ENCODE measurements at regions not wholly inside any gene's neighbourhood (a gene's known extent, or its start where the extent isn't known, plus 50 kb on each side); places are given as distances from the start of the nearest gene placed in this dataset.

GRCh38 chr22:34160141-34160783, 240.0 kb upstream of the LARGE1 start:
- DNase-seq = no peak

- no peak for DNase-seq
Observed at GRCh38 chr22:34161431-34162123, 241.3 kb upstream of the LARGE1 start.

DNA sequence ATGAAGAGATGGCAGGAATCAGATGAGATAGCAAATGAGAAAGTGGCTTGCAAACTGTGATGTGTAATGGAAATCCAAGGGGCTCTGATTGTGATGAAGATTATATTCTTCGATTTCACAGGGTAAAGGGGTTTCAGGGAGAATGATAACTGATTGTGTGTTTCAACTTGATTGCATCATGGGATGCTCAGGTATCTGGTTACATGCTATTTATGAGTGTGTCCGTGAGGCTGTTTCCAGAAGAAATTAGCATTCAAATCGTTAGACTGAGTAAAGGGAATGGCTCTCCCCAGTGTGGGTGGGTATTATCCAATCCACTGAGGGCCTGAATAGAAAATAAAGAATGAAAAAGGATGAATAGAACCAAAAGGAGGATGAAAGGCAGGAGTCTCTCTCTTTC, 278.7 kb upstream of the LARGE1 start:
- DNase-seq = no peak

DNA sequence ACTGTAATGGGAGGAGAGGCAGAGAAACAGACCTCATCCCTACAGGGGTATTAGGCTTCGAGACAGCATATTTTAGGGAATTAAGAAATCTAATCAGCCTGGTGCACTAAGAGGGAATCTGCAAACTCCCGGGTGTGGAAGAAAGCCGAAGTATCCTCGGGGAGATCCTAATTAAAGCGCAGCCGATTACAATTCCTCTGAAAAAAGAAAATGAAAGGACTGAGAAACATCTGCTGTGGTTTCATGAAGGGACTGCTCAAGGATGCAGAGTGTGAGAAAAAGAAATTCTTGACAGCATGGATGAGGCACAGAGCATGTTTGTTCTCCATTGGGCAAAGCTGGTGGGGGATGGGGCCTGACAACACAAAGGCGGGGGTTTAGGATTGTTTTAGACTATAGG, 290.0 kb upstream of the LARGE1 start:
- no peak for DNase-seq

- no peak for DNase-seq
Observed at GRCh38 chr22:34214372-34214771, 294.1 kb upstream of the LARGE1 start.

DNA sequence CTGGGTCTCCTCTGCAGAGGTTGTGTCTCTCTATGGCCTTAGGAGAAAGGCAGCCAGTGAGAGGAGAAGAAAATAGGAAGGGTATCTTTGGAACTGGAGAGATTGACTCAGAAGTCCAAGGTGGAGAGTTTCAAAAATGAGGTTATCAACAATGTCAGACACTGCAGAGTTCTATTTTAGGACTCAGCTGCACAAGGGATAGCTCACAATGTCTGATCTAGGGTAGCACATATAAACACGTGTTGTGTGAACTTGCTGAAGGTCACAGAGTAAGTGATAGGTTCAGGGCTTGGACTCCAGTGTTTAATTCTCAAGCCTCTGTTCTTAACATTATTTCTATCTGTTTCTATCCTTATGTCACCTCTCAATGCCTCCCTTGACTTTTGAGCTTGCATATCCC, 305.0 kb upstream of the LARGE1 start:
- no peak for DNase-seq

GRCh38 chr22:34236527-34236926, 316.3 kb upstream of the LARGE1 start:
- no peak for DNase-seq

DNA sequence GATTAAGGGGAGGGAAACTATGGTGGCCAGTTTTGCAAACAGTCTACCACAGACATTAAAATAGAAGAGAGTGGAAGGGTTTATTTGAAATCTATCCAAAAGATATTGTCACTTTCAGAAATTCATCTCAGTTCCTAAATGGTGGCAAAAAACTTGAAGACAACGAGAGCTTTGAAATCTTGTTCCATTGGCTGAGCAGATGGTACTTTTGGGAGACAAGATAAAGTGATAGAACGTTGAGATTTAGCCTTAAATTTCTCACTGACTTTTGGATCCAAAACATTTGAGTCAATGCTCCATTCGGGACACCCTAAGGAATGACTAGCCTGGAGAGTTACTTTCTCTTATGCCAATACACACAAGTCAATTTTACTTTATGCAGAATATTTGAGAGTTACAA, 319.1 kb upstream of the LARGE1 start:
- DNase-seq = no peak

DNA sequence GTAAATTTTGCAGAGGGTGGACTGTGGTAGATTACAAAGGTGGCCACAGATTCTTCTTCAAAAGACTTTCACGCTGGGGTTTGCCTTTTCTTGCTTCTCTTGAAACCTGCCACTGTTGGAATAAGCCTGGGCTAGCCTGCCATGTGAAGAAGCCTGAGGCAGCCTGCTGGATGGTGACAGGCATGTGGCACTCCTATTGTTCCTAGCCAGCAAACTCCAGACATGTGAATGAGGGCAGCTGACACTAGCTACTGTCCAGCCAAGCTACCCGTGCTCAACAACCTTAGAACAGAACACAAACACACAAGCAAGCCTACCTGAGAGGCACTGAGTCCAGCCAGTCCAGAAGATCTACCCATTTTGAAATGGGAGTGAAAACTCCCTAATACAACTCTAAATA, 322.7 kb upstream of the LARGE1 start:
- no peak for DNase-seq

DNA sequence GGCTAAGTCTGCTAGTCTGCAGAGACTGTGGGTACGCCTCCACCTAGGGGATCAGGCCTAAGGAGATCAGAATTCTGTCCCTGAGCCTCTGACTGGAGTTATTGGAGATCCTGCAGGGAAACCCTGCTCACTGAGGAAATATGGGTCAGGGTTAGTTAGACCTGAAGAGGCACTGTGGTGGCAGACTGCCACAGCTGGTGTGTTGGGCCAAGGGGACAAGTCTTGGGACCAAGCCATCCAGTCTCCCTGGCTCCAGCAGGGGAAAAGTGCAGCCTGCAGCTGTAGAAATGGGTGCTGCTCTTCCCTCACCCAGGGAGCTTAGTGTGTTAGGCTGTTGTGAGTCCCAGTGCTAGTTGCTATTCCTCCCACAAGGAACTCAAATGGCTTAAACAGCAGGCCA, 334.8 kb upstream of the LARGE1 start:
- DNase-seq = no peak

- DNase-seq = no peak
Observed at GRCh38 chr22:34278121-34278520, 357.8 kb upstream of the LARGE1 start.

- no peak for DNase-seq
Observed at GRCh38 chr22:34281738-34282137, 361.5 kb upstream of the LARGE1 start.

DNA sequence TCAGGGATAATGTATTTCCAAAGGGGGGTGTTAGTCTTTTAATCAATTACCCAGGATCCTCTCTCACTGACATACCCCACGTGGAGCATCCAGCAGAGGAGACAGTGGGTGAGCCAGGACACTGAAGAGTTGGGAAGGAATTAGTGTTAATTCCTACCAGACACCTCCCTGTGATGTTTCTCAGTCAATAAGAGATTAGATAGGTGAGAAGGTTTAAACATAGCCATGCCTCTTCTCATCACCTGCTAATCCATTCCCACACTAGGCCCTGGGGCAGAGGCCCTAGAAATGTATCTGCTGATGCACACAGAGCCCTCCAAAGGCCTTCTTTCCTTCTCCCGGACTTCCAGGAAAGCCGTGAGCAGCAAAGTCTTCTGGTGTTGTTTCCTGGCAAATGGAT, 363.6 kb upstream of the LARGE1 start:
- DNase-seq = no peak

GRCh38 chr22:34293324-34293723, 373.0 kb upstream of the LARGE1 start:
- no peak for DNase-seq

DNA sequence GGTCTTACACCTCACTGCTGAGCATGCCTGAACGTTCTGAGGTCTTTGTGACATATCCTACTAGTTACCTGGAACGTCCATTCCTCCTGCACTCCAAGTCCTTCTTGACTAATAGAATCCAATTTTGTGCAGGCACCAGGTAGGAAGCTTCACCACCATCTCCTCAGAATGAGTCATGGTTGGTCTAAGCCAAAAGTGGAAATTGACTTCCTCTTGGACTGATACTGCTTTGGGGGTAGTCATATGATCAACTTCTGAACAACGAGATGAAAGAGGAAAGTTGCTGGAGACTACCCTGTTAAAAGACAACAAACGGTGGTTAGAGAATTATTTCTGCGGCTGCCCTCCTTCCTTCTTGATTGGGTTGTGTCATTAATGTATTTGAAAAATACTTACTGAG, 374.2 kb upstream of the LARGE1 start:
- DNase-seq = no peak

DNA sequence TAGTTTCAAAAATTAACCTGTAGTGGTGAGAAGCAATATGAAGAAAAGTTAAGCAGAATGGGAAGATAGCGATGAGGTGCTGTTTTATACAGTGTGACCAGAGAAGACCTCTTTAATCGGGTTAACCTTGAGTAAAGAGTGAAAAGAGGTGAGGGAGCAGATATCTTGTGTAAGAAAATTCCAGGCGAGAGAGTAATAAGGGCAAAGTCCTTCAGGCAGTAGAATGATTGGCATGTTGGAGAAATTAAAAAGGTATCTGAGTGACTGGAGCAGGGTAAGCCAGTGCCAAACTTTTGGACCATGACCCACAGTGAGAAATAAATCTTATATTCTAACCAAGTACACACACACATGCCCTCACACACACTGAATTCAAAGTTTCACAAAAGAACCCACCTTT, 374.7 kb upstream of the LARGE1 start:
- no peak for DNase-seq

- DNase-seq = no peak
Observed at GRCh38 chr22:34296461-34296860, 376.2 kb upstream of the LARGE1 start.

- no peak for DNase-seq
Observed at GRCh38 chr22:34297536-34298120, 377.4 kb upstream of the LARGE1 start.

DNA sequence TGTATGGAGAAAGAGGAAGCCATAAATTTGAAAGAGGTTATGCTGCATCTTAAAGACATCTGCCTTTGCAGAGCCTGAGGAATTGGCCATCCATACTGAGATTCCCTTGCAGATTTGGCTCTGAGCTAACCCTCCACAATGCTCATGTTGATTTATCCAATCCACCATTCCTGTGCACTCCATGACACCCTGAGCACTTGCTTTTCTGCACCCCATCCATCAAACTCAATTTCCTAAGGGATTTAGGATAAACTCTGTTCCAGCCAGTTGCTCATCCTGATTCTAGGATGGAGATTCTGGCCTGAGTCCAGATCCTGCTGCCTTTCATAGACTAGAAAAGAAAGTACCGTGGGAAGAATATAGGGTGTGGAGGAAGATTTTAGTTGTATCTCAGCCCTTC, 379.2 kb upstream of the LARGE1 start:
- no peak for DNase-seq

DNA sequence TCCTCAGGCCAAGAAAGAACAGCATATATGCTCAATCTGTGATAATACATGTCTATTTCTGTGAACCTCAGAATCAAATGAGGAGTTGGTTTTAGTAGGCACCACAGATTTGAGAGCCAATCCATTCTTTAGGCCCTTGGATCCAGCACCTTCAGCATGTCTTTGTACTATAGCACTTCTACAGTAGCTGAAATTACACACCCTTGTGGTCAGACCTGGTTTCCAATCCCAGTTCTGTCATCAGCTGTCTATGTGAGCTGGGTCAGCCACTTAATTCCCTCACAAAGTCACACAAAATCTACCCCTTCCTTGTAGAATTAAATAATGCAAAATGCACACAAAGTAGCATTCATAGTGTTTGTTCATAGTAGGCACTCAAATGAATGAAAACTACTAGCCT, 381.3 kb upstream of the LARGE1 start:
- DNase-seq = no peak

DNA sequence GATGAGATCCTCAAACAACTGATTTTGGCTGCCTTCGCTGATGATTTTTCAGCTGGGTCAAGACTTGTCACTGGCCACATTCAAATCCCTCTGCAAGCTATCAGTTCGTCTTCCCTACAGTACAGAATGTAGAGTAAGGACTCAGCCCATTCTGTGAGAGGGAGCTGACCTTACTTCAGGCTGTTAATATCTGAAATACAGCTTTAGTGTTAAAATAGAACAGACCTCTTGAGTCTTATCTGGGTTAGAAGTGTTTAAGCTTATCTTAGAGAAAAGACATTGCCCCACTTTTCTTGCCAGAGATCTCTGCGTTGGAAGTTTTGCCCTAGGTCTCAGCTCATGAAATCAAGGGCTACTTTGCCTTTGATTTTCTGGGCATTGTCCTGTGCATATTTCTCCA, 383.4 kb upstream of the LARGE1 start:
- DNase-seq = no peak

DNA sequence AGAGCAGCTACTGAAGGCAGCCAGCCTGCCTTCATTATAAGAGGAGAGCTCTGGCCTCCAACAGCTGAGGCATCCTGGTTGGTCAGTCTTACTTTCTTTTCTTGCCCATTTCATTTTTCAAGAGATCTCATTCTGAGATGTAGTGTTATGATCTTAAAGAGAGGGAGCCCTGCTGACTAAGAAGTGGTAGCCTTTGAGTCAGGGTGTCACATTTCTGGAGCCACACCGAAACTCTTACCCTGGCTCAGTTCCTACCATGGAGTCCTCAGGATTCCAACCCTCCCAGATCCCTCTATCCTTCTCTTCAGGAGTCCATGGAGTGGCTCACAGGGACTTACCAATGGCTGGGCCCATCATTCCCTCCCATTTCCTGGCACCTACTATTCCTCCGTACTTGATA, 386.1 kb upstream of the LARGE1 start:
- no peak for DNase-seq

- no peak for DNase-seq
Observed at GRCh38 chr22:34308101-34308500, 387.8 kb upstream of the LARGE1 start.

DNA sequence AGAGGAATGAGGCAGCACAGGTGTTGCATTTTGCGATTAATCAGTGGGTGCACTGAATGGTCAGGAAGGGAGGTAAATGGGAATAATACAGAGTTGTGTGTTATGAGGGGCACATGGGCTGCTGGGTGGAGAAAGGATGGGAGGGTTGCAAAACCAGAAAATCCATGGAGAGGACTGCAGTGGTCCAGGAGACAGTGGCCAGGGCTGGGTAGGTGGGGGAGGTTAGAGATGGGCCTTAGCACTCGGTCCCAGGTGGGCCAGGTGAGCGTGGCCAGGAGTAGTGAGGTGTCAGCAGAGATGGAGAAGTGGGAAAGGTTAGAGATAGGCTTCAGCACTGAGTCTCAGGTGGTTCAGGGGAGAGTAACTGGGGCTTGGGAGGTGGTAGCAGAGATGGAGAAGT, 399.1 kb upstream of the LARGE1 start:
- DNase-seq = no peak

DNA sequence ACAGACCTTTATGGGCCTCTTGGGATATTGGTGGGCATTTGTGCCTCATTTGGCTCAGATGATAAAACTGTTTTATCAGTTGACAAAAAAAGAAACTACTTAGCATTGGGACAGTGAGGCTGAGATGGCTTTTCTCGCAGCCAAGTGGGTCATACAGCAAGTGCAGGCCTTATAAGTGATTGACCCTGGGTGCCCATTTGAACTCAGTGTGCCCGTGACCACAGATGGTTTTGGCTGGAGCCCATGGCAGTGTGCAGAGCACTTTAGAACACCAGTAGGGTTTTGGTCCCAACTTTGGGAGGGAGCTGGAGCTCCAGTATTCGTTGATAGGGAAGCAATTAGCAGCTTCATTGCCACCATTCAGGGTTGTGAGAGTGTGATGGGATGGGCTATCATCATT, 404.5 kb upstream of the LARGE1 start:
- no peak for DNase-seq
